Upper lobe of left lung (tissue), 6 donors: ENCODE measurements at regions not wholly inside any gene's neighbourhood (a gene's known extent, or its start where the extent isn't known, plus 50 kb on each side); places are given as distances from the start of the nearest gene placed in this dataset.

Source experiments
- ATAC-seq, 2 donors: fragments of 200-7000 bp; cut with Tn5 transposase; one replicate each; pipeline ENCODE4 v1.9.1; 2022; ENCODE audit warnings: mild to moderate bottlenecking in 2 of 2, moderate library complexity in 2 of 2; ENCODE audit not compliant: low FRiP score in 2 of 2
- DNase-seq, 2 donors: peaks; one replicate each; pipeline ENCODE4 v3.0.0-alpha.2; 2019 to 2020
- H3K27ac ChIP-seq, 4 donors: fragments of 200-600 bp; sonication (generic); one replicate each; pipeline ENCODE4 v1.5.1; 2016 to 2019
- H3K27me3 ChIP-seq, 4 donors: fragments of 200-600 bp; sonication (generic); one replicate each; pipeline ENCODE4 v1.5.1; 2017 to 2019
- H3K36me3 ChIP-seq, 4 donors: fragments of 200-600 bp; sonication (generic); one replicate each; pipeline ENCODE4 v1.5.1; 2016 to 2019
- H3K4me1 ChIP-seq, 4 donors: fragments of 200-600 bp; sonication (generic); one replicate each; pipeline ENCODE4 v1.5.1; 2018 to 2019
- H3K4me3 ChIP-seq, 4 donors: fragments of 200-600 bp; sonication (generic); one replicate each; pipeline ENCODE4 v1.5.1; 2017 to 2019; ENCODE audit warnings: mild to moderate bottlenecking in 2 of 4, moderate library complexity in 1 of 4
- H3K9me3 ChIP-seq, 4 donors: fragments of 200-600 bp; sonication (generic); one replicate each; pipeline ENCODE4 v1.5.1; 2018 to 2019
- EP300 ChIP-seq, 4 donors: sonication (generic); formaldehyde crosslinking; IDR thresholded peaks; one replicate each; pipeline ENCODE4 v1.5.1; 2017; ENCODE audit warnings: antibody characterized with exemption in 4 of 4, control low read depth in 2 of 4
- POLR2A ChIP-seq, 4 donors: fragments of 450-650 bp; IDR thresholded peaks; one replicate each; pipeline ENCODE4 v1.5.1; 2016 to 2017; ENCODE audit warnings: antibody characterized with exemption in 4 of 4, mild to moderate bottlenecking in 2 of 4
- POLR2AphosphoS5 ChIP-seq, 2 donors: sonication (generic); formaldehyde crosslinking; IDR thresholded peaks; one replicate each; pipeline ENCODE4 v1.5.1; 2017; ENCODE audit warnings: antibody characterized with exemption in 2 of 2
- WGBS, 2 donors: methylation state at CpG; one replicate each; pipeline ENCODE4 v1.1.5; 2017 to 2018; 5-methylcytosine and 5-hydroxymethylcytosine counted together
- TF ChIP-seq, protein P1 (sequence below), 6 experiments: fragments of 450-650 bp in 4 of 6; fragments of 200-600 bp in 2 of 6; sonication (generic) in 2 of 6; IDR thresholded peaks; one replicate each; pipeline ENCODE4 v1.5.1; 2016 to 2019; ENCODE audit warnings: antibody characterized with exemption in 6 of 6
- donor health status: DM: no; HTN: no; CAD: no; lungs with moderate emphysema.
- donor health status: DM: no; HTN: yes; CAD: no; lungs with severe emphysema.

DNA sequence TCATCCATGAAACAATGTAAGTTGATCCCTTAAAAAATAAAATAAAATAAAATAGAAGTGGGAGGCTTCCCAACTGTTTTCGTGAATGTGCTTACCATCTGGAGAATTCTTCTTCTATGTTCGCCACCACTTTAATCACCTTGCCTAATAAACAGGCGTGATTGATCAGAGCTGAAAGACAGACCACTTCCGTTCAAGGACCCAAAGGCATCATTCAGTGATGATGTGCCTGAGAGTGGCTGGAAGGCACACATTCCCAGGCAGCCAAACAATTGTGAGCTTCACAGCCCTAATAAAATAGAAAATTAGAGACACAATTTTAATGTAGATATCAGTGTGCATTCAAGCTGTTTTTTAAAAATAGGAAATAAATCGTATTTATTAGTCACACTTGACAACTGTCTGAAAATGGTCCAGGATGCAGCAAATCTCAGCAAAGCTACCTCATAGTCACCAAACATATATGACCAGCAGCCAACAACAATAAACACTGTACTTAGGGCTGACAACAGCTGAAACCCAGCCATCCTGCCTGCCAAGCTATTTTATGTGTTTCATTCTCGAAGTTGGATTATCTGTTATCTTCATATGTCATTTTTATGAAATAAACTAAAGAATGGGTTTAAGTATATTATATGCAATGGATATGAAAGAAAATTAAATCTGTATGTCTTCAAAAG lies 163.2 kb upstream of the FAM9B start:
- DNase-seq (no peak), ATAC-seq (no peak)
- TF ChIP-seq POLR2AphosphoS5 (IDR thresholded peaks at IDR 0.05) = no peak
- no peak for TF ChIP-seq POLR2A (IDR thresholded peaks at IDR 0.05)
- TF ChIP-seq, protein P1, sequence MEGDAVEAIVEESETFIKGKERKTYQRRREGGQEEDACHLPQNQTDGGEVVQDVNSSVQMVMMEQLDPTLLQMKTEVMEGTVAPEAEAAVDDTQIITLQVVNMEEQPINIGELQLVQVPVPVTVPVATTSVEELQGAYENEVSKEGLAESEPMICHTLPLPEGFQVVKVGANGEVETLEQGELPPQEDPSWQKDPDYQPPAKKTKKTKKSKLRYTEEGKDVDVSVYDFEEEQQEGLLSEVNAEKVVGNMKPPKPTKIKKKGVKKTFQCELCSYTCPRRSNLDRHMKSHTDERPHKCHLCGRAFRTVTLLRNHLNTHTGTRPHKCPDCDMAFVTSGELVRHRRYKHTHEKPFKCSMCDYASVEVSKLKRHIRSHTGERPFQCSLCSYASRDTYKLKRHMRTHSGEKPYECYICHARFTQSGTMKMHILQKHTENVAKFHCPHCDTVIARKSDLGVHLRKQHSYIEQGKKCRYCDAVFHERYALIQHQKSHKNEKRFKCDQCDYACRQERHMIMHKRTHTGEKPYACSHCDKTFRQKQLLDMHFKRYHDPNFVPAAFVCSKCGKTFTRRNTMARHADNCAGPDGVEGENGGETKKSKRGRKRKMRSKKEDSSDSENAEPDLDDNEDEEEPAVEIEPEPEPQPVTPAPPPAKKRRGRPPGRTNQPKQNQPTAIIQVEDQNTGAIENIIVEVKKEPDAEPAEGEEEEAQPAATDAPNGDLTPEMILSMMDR (IDR thresholded peaks at IDR 0.05) = no peak
- TF ChIP-seq EP300 (IDR thresholded peaks at IDR 0.05) = no peak
- no peak overlapping the region for H3K4me3 ChIP-seq
- H3K36me3 ChIP-seq = no peaks in the 10 kb centered on the region
- no peaks in the 10 kb centered on the region for H3K27me3 ChIP-seq
- 68 to 77% methylated on average over 6 of the region's 6 CpGs for WGBS, 2 donors
- no peaks in the 10 kb centered on the region for H3K9me3 ChIP-seq
- no peak overlapping the region for H3K27ac ChIP-seq
- no peaks in the 10 kb centered on the region for H3K4me1 ChIP-seq

DNA sequence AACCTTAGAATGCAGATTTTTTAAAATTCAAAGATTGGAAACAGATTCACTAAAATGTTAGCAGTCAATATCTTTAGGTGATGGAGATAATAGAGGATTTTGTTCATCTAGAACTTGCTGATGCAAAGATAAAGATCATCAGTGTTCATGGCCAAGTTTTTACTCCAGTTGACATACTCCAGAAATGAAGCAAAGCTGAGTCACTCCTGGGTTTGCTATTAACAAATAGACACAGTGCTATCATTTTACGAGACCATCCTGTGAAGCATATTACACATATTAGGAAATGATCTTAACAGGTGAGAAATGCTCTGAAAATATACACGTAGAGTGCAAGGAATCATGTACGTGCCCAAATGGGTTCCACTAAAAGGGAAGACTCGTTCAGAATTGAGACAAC lies 170.6 kb upstream of the FAM9B start:
- WGBS, 2 donors = 75 to 80% methylated on average over 4 of the region's 4 CpGs
- DNase-seq = no peak
- no peak overlapping the region for H3K4me3 ChIP-seq
- H3K27ac ChIP-seq = no peak overlapping the region
- H3K9me3 ChIP-seq = no peaks in the 10 kb centered on the region
- H3K4me1 ChIP-seq = no peaks in the 10 kb centered on the region
- H3K36me3 ChIP-seq = no peaks in the 10 kb centered on the region
- H3K27me3 ChIP-seq = no peaks in the 10 kb centered on the region
- TF ChIP-seq EP300 (IDR thresholded peaks at IDR 0.05) = no peak
- TF ChIP-seq POLR2AphosphoS5 (IDR thresholded peaks at IDR 0.05) = no peak
- TF ChIP-seq, protein P1 (IDR thresholded peaks at IDR 0.05) = no peak
- TF ChIP-seq POLR2A (IDR thresholded peaks at IDR 0.05) = no peak
- ATAC-seq = no peak

DNA sequence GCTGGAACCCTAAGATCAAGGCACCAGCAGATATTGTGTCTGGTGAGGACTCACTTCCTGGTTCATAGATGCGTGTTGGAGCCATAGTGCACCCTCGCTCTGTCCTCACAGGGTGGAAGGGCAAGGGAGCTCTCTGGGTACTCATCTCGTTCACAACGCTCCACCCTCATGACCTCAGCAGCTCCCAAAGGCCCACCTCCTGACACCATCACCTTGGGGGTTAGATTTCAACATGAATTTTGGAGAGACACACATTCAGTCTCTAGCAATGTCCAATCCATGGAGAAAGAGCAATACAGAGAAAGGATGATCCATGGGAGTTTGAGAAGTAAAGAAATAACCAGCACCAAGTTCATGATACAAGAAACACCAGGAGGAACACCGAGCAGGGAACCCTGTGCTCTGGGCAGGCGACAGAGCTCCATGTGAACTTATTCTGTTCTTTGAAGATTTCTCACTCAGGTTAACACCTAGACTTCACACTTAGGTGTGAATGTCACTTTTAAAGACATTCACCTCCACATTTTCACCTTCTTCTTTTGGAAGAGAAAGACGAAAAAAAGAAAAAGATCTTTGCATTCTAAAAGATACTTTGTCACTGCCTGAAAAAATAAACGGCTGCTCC lies 171.8 kb upstream of the FAM9B start:
- no peaks in the 10 kb centered on the region for H3K4me1 ChIP-seq
- ATAC-seq = no peak
- no peaks in the 10 kb centered on the region for H3K9me3 ChIP-seq
- no peaks in the 10 kb centered on the region for H3K27me3 ChIP-seq
- no peaks in the 10 kb centered on the region for H3K36me3 ChIP-seq
- WGBS, 2 donors = 53 to 83% methylated on average over 8 of the region's 8 CpGs
- no peak for TF ChIP-seq POLR2A (IDR thresholded peaks at IDR 0.05)
- TF ChIP-seq POLR2AphosphoS5 (IDR thresholded peaks at IDR 0.05) = no peak
- TF ChIP-seq, protein P1 (IDR thresholded peaks at IDR 0.05) = no peak
- no peak for TF ChIP-seq EP300 (IDR thresholded peaks at IDR 0.05)
- DNase-seq = no peak
- H3K4me3 ChIP-seq = no peak overlapping the region
- no peak overlapping the region for H3K27ac ChIP-seq

DNA sequence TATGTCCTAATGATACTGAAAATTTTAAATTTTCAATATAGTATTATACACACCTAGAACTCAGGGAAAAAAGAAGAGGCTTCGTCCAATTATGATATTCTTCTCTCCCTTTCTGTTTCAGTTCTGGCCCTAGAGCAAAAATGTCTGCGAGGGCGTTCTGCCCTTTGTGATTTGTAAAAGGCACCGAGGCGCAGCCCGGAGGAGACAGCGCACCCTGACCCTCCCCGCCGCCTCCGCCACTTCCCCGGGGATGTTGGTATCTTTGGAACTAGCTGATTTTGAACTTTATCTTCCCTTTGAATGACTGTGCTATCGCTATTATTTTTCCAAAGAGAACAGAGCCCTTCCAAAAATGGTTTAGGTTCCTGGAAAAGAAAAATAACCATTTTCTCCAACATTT lies 173.2 kb upstream of the FAM9B start:
- H3K27me3 ChIP-seq = no peaks in the 10 kb centered on the region
- ATAC-seq (no peak), DNase-seq (peak in 1 of 2 donors; percentile 58)
- WGBS, 2 donors = 34 to 35% methylated on average over 9 to 12 of the region's 12 CpGs
- H3K4me1 ChIP-seq = no peaks in the 10 kb centered on the region
- TF ChIP-seq POLR2AphosphoS5 (IDR thresholded peaks at IDR 0.05) (no peak), POLR2A (IDR thresholded peaks at IDR 0.05) (no peak), EP300 (IDR thresholded peaks at IDR 0.05) (no peak)
- TF ChIP-seq, protein P1 (IDR thresholded peaks at IDR 0.05) = no peak
- H3K4me3 ChIP-seq = no peak overlapping the region
- no peaks in the 10 kb centered on the region for H3K9me3 ChIP-seq
- H3K36me3 ChIP-seq = no peaks in the 10 kb centered on the region
- H3K27ac ChIP-seq = no peak overlapping the region

DNA sequence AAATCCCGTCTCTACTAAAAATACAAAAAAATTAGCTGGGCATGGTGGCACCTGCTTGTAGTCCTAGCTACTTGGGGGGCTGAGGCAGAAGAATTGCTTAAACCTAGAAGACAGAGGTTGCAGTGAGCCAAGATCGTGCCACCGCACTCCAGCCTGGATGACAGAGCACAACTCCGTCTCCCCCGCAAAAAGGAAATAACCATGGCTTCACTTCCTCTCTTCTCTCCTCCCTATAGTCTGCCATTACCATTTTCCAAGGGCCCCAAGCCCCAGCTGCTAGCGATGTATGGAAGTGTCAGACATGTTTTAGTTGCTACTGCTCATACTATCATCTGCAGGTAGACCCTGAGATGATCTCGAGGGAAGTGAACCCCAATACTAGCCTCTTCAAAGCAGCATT lies 177.3 kb upstream of the FAM9B start:
- ATAC-seq = no peak
- H3K36me3 ChIP-seq = no peaks in the 10 kb centered on the region
- H3K27ac ChIP-seq = no peak overlapping the region
- no peak overlapping the region for H3K4me3 ChIP-seq
- no peaks in the 10 kb centered on the region for H3K27me3 ChIP-seq
- DNase-seq = no peak
- WGBS, 2 donors = 85 to 86% methylated on average over 6 to 7 of the region's 7 CpGs
- TF ChIP-seq POLR2AphosphoS5 (IDR thresholded peaks at IDR 0.05) (no peak), EP300 (IDR thresholded peaks at IDR 0.05) (no peak), POLR2A (IDR thresholded peaks at IDR 0.05) (no peak)
- TF ChIP-seq, protein P1 (IDR thresholded peaks at IDR 0.05) = no peak
- H3K4me1 ChIP-seq = no peaks in the 10 kb centered on the region
- H3K9me3 ChIP-seq = no peaks in the 10 kb centered on the region
